SK-N-SH (cell line): ENCODE measurements at regions not wholly inside any gene's neighbourhood (a gene's known extent, or its start where the extent isn't known, plus 50 kb on each side); places are given as distances from the start of the nearest gene placed in this dataset.

ENCODE experiments used
- CTCF ChIA-PET: fragments of 300-600, 350-600 bp; formaldehyde crosslinking; extraction: SDS; loops from one replicate; lab custom pipeline; 2021; lab: Yijun Ruan, JAX
- POLR2A ChIA-PET: fragments of 350-600 bp; sonication (Branson Sonifier 250); formaldehyde crosslinking; extraction: SDS; loops from one replicate; lab custom pipeline; 2020; ENCODE audit warnings: antibody characterized with exemption, inconsistent platforms; lab: Yijun Ruan, JAX
- DNase-seq: peaks from one replicate; pipeline ENCODE4 v3.0.0; 2012
- H2AFZ ChIP-seq: fragments of 200-600 bp; sonication (generic); 2 replicates; pipeline ENCODE4 v1.8.1; 2016; ENCODE audit warnings: antibody characterized with exemption, mild to moderate bottlenecking, low read depth
- H3F3A ChIP-seq: fragments of 200-600 bp; sonication (generic); replicated peaks from 2 replicates; pipeline ENCODE3; 2016; ENCODE audit warnings: antibody characterized with exemption, mild to moderate bottlenecking; ENCODE audit not compliant: insufficient read depth
- H3K27ac ChIP-seq, 2 experiments: fragments of 200-500 bp in 1 of 2; fragments of 200-600 bp in 1 of 2; sonication (Bioruptor generic) in 1 of 2; sonication (generic), shearing (Covaris generic) in 1 of 2; 2 replicates each; pipeline versions ENCODE4 v1.5.1 to v1.6.1; 2014 to 2016; ENCODE audit warnings: low read depth in 2 of 2, inconsistent platforms in 1 of 2, low read length in 1 of 2, mild to moderate bottlenecking in 1 of 2, mixed read lengths in 1 of 2
- H3K27me3 ChIP-seq: fragments of 200-600 bp; sonication (generic), shearing (Covaris generic); 2 replicates; pipeline ENCODE4 v1.6.1; 2016; ENCODE audit warnings: mixed run types; ENCODE audit not compliant: insufficient read depth
- H3K36me3 ChIP-seq, 2 experiments: fragments of 200-500 bp in 1 of 2; fragments of 200-600 bp in 1 of 2; sonication (Bioruptor generic) in 1 of 2; sonication (generic) in 1 of 2; replicated peaks in 1 of 2; 2 replicates each; pipeline versions ENCODE3 to v1.5.1; 2014 to 2016; ENCODE audit warnings: low read length in 1 of 2, mild to moderate bottlenecking in 1 of 2; ENCODE audit not compliant: insufficient read depth in 2 of 2, control insufficient read depth in 1 of 2
- H3K4me1 ChIP-seq, 2 experiments: fragments of 200-500 bp in 1 of 2; fragments of 200-600 bp in 1 of 2; sonication (Bioruptor generic) in 1 of 2; sonication (generic), shearing (Covaris generic) in 1 of 2; 2 replicates each; pipeline versions ENCODE4 v1.5.1 to v1.6.1; 2014 to 2016; ENCODE audit warnings: low read depth in 1 of 2, low read length in 1 of 2, mixed run types in 1 of 2; ENCODE audit not compliant: insufficient read depth in 2 of 2, control insufficient read depth in 1 of 2
- H3K4me2 ChIP-seq: fragments of 200-600 bp; sonication (generic), shearing (Covaris generic); 2 replicates; pipeline ENCODE4 v1.6.1; 2017; ENCODE audit warnings: mixed run types
- H3K4me3 ChIP-seq, 2 experiments: fragments of 200-500 bp in 1 of 2; fragments of 200-600 bp in 1 of 2; sonication (Bioruptor generic) in 1 of 2; sonication (generic), shearing (Covaris generic) in 1 of 2; 2 replicates each; pipeline versions ENCODE4 v1.5.1 to v1.8.1; 2014 to 2016; ENCODE audit warnings: low read depth in 2 of 2, inconsistent platforms in 1 of 2, low read length in 1 of 2, mild to moderate bottlenecking in 1 of 2, mixed read lengths in 1 of 2, moderate library complexity in 1 of 2
- H3K79me2 ChIP-seq: fragments of 200-600 bp; sonication (generic); 2 replicates; pipeline ENCODE4 v1.8.1; 2017; ENCODE audit warnings: mild to moderate bottlenecking; ENCODE audit not compliant: insufficient read depth
- H3K9ac ChIP-seq: fragments of 200-600 bp; sonication (generic); 2 replicates; pipeline ENCODE4 v1.6.1; 2017; ENCODE audit warnings: mixed run types
- H3K9me2 ChIP-seq: fragments of 200-600 bp; sonication (generic); 2 replicates; pipeline ENCODE4 v1.6.1; 2017; ENCODE audit warnings: mixed run types
- H3K9me3 ChIP-seq: fragments of 200-600 bp; sonication (generic); 2 replicates; pipeline ENCODE4 v1.6.1; 2017; ENCODE audit warnings: mixed run types, mild to moderate bottlenecking, moderate library complexity
- H4K20me1 ChIP-seq: fragments of 200-600 bp; sonication (generic); 2 replicates; pipeline ENCODE4 v1.6.1; 2017; ENCODE audit warnings: mild to moderate bottlenecking, mixed run types; ENCODE audit not compliant: insufficient read depth
- EP300 ChIP-seq, 2 experiments: IDR thresholded peaks; 2 replicates each; pipeline versions ENCODE4 v1.4.0 to v1.6.1; 2012; ENCODE audit warnings: borderline replicate concordance in 1 of 2, low read depth in 1 of 2, low read length in 1 of 2
- EZH2phosphoT487 ChIP-seq: fragments of 200-600 bp; sonication (generic); IDR thresholded peaks from 2 replicates; pipeline ENCODE4 v1.6.1; 2017; ENCODE audit warnings: low read depth, mixed run types, mild to moderate bottlenecking, antibody characterized with exemption, moderate library complexity, borderline replicate concordance
- FOSL2 ChIP-seq: IDR thresholded peaks from 2 replicates; pipeline ENCODE4 v1.4.0; 2012; ENCODE audit warnings: low read depth, mild to moderate bottlenecking, moderate library complexity, borderline replicate concordance
- FOXJ3 ChIP-seq: sonication (generic); formaldehyde crosslinking; IDR thresholded peaks from 2 replicates; pipeline ENCODE4 v1.5.1; 2020; ENCODE audit warnings: mild to moderate bottlenecking, missing genetic modification reagents
- FOXM1 ChIP-seq: IDR thresholded peaks from 2 replicates; pipeline ENCODE4 v1.4.0; 2012; ENCODE audit warnings: low read depth, mild to moderate bottlenecking
- IRF3 ChIP-seq: fragments of 150-350 bp; IDR thresholded peaks from 2 replicates; pipeline ENCODE4 v1.6.1; 2016; ENCODE audit warnings: mild to moderate bottlenecking, low read depth, low read length
- JUND ChIP-seq: IDR thresholded peaks from 2 replicates; pipeline ENCODE4 v1.4.0; 2012
- MEF2A ChIP-seq: IDR thresholded peaks from 2 replicates; pipeline ENCODE4 v1.4.0; 2012; ENCODE audit warnings: low read depth, borderline replicate concordance
- NFIC ChIP-seq: IDR thresholded peaks from 2 replicates; pipeline ENCODE4 v1.4.0; 2012; ENCODE audit warnings: borderline replicate concordance
- POLR2AphosphoS5 ChIP-seq: IDR thresholded peaks from 2 replicates; pipeline ENCODE4 v1.6.1; 2012; ENCODE audit warnings: low read depth, low read length
- RAD21 ChIP-seq: IDR thresholded peaks from 2 replicates; pipeline ENCODE4 v1.6.1; 2012; ENCODE audit warnings: mild to moderate bottlenecking, low read length
- REST ChIP-seq: IDR thresholded peaks from 2 replicates; pipeline ENCODE4 v1.6.1; 2012; ENCODE audit warnings: mild to moderate bottlenecking, low read depth, low read length, moderate library complexity
- RFX5 ChIP-seq: IDR thresholded peaks from 2 replicates; pipeline ENCODE4 v1.6.1; 2012; ENCODE audit warnings: mild to moderate bottlenecking, improper control_type of control experiment, low read length
- RXRA ChIP-seq: IDR thresholded peaks from 2 replicates; pipeline ENCODE4 v1.4.0; 2012; ENCODE audit warnings: low read depth, mild to moderate bottlenecking, borderline replicate concordance
- TAF1 ChIP-seq: IDR thresholded peaks from 2 replicates; pipeline ENCODE4 v1.6.1; 2012; ENCODE audit warnings: low read depth, mild to moderate bottlenecking, low read length, moderate library complexity, borderline replicate concordance
- USF1 ChIP-seq: IDR thresholded peaks from 2 replicates; pipeline ENCODE4 v1.4.0; 2012; ENCODE audit warnings: low read depth, borderline replicate concordance
- WGBS: methylation state at CpG from one replicate; pipeline ENCODE4 v1.1.6; 2017; ENCODE audit warnings: low lambda C conversion rate; 5-methylcytosine and 5-hydroxymethylcytosine counted together
- TF ChIP-seq, protein P1 (sequence below): IDR thresholded peaks from 2 replicates; pipeline ENCODE4 v1.4.0; 2012; ENCODE audit warnings: low read depth, borderline replicate concordance

GRCh38 chr5:110268985-110269384, 457.5 kb downstream of the TMEM232 start:
- Histone ChIP-seq H3K36me3 (no peaks in the 10 kb centered on the region), H3K4me2 (no peak overlapping the region), H3K79me2 (no peaks in the 10 kb centered on the region), H2AFZ (no peak overlapping the region), H3K27me3 (no peaks in the 10 kb centered on the region), H3K4me3 (no peak overlapping the region), H3K27ac (no peak overlapping the region), H4K20me1 (no peaks in the 10 kb centered on the region), H3K9me3 (no peaks in the 10 kb centered on the region), H3K4me1 (no peaks in the 10 kb centered on the region), H3K9ac (no peak overlapping the region), H3F3A (no peaks in the 10 kb centered on the region), H3K9me2 (no peaks in the 10 kb centered on the region)
- no peak for DNase-seq
- ChIA-PET CTCF (no interaction called here), POLR2A (no interaction called here)
- WGBS: 88% methylated on average over 1 of the region's 1 CpG
- TF ChIP-seq FOXM1: no peak
- no peak for TF ChIP-seq MEF2A
- TF ChIP-seq TAF1: no peak
- TF ChIP-seq REST: no peak
- TF ChIP-seq RAD21: no peak
- TF ChIP-seq FOSL2: no peak
- TF ChIP-seq RFX5: no peak
- TF ChIP-seq EZH2phosphoT487: no peak
- no peak for TF ChIP-seq IRF3
- TF ChIP-seq NFIC: no peak
- no peak for TF ChIP-seq EP300 (IDR thresholded peaks at IDR 0.05; ENCODE audit: borderline replicate concordance in 1 of 2, low read depth in 1 of 2, low read length in 1 of 2)
- TF ChIP-seq POLR2AphosphoS5: no peak
- TF ChIP-seq USF1: no peak
- no peak for TF ChIP-seq FOXJ3 (CRISPR knock-in tag)
- TF ChIP-seq RXRA: no peak
- TF ChIP-seq, protein P1, sequence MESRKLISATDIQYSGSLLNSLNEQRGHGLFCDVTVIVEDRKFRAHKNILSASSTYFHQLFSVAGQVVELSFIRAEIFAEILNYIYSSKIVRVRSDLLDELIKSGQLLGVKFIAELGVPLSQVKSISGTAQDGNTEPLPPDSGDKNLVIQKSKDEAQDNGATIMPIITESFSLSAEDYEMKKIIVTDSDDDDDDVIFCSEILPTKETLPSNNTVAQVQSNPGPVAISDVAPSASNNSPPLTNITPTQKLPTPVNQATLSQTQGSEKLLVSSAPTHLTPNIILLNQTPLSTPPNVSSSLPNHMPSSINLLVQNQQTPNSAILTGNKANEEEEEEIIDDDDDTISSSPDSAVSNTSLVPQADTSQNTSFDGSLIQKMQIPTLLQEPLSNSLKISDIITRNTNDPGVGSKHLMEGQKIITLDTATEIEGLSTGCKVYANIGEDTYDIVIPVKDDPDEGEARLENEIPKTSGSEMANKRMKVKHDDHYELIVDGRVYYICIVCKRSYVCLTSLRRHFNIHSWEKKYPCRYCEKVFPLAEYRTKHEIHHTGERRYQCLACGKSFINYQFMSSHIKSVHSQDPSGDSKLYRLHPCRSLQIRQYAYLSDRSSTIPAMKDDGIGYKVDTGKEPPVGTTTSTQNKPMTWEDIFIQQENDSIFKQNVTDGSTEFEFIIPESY: no peak
- no peak for TF ChIP-seq JUND
